Uterus (tissue), 3 donors: ENCODE measurements at regions not wholly inside any gene's neighbourhood (a gene's known extent, or its start where the extent isn't known, plus 50 kb on each side); places are given as distances from the start of the nearest gene placed in this dataset.

Experiments
- DNase-seq, 2 donors: peaks; one replicate each; pipeline ENCODE4 v3.0.0-alpha.2; 2019 to 2020
- H3K27ac ChIP-seq, 2 donors: fragments of 200-600 bp; sonication (generic); 1 replicate in 1 of 2; 2 replicates in 1 of 2; pipeline ENCODE4 v1.5.1; 2016 to 2018
- H3K27me3 ChIP-seq, 2 donors: fragments of 200-600 bp; sonication (generic); one replicate each; pipeline ENCODE4 v1.5.1; 2018 to 2019; ENCODE audit warnings: control low read depth in 1 of 2
- H3K36me3 ChIP-seq, 2 donors: fragments of 200-600 bp; sonication (generic); one replicate each; pipeline ENCODE4 v1.5.1; 2019; ENCODE audit warnings: control low read depth in 1 of 2
- H3K4me1 ChIP-seq, 2 donors: fragments of 200-600 bp; sonication (generic); one replicate each; pipeline ENCODE4 v1.5.1; 2018 to 2019; ENCODE audit warnings: control low read depth in 1 of 2
- H3K4me3 ChIP-seq, 2 donors: fragments of 200-600 bp; sonication (generic); 1 replicate in 1 of 2; 2 replicates in 1 of 2; pipeline ENCODE4 v1.5.1; 2018 to 2019; ENCODE audit warnings: mild to moderate bottlenecking in 1 of 2
- H3K9me3 ChIP-seq, 2 donors: fragments of 200-600 bp; sonication (generic); one replicate each; pipeline ENCODE4 v1.5.1; 2019; ENCODE audit warnings: control low read depth in 1 of 2
- CTCF ChIP-seq, 4 experiments: fragments of 200-600 bp in 2 of 4; fragments of 450-650 bp in 2 of 4; sonication (generic) in 2 of 4; IDR thresholded peaks; one replicate each; pipeline ENCODE4 v1.5.1; 2016 to 2019; ENCODE audit warnings: antibody characterized with exemption in 4 of 4, mild to moderate bottlenecking in 2 of 4, moderate library complexity in 1 of 4
- POLR2A ChIP-seq, 2 donors: fragments of 450-650 bp; IDR thresholded peaks; one replicate each; pipeline ENCODE4 v1.6.1; 2016; ENCODE audit warnings: antibody characterized with exemption in 2 of 2, mild to moderate bottlenecking in 1 of 2, moderate library complexity in 1 of 2
- intact Hi-C: fragments of 100-400 bp; cut with DNase I; formaldehyde crosslinking; loops from one replicate; pipeline ENCODE4 v1.15.1; 2023; ENCODE audit warnings: low total_unique reads
- donor health status: DM: yes; HTN: yes; CAD: no.

GRCh38 chr2:136479696-136480095 lies 285.6 kb upstream of the THSD7B start:
- Histone ChIP-seq H3K9me3 (no peaks in the 10 kb centered on the region), H3K4me3 (no peak overlapping the region), H3K27me3 (no peaks in the 10 kb centered on the region), H3K27ac (no peak overlapping the region), H3K4me1 (no peaks in the 10 kb centered on the region), H3K36me3 (no peaks in the 10 kb centered on the region)
- TF ChIP-seq CTCF (IDR thresholded peaks at IDR 0.05) (no peak), POLR2A (IDR thresholded peaks at IDR 0.05) (no peak)
- intact Hi-C loops: no loop called here
- DNase-seq: no peak

- intact Hi-C loops: no loop called here
- Histone ChIP-seq H3K27me3 (no peaks in the 10 kb centered on the region), H3K4me1 (no peaks in the 10 kb centered on the region), H3K36me3 (no peaks in the 10 kb centered on the region), H3K9me3 (no peaks in the 10 kb centered on the region), H3K27ac (no peak overlapping the region), H3K4me3 (no peak overlapping the region)
- TF ChIP-seq POLR2A (IDR thresholded peaks at IDR 0.05): no peak
- no peak for TF ChIP-seq CTCF (IDR thresholded peaks at IDR 0.05)
- DNase-seq: no peak
Measured at GRCh38 chr2:136468799-136469369, 296.5 kb upstream of the THSD7B start.

- TF ChIP-seq POLR2A (IDR thresholded peaks at IDR 0.05) (no peak), CTCF (IDR thresholded peaks at IDR 0.05) (no peak)
- H3K4me3 ChIP-seq: no peak overlapping the region
- no peaks in the 10 kb centered on the region for H3K27me3 ChIP-seq
- no peaks in the 10 kb centered on the region for H3K9me3 ChIP-seq
- H3K4me1 ChIP-seq: no peaks in the 10 kb centered on the region
- intact Hi-C loops: no loop called here
- no peak overlapping the region for H3K27ac ChIP-seq
- DNase-seq: no peak
- no peaks in the 10 kb centered on the region for H3K36me3 ChIP-seq
Measured at GRCh38 chr2:136452528-136452927, 312.8 kb upstream of the THSD7B start.

- intact Hi-C loops: no loop called here
- H3K27me3 ChIP-seq: no peaks in the 10 kb centered on the region
- no peak for TF ChIP-seq CTCF (IDR thresholded peaks at IDR 0.05)
- TF ChIP-seq POLR2A (IDR thresholded peaks at IDR 0.05): no peak
- H3K9me3 ChIP-seq: no peaks in the 10 kb centered on the region
- H3K27ac ChIP-seq: no peak overlapping the region
- H3K4me1 ChIP-seq: no peaks in the 10 kb centered on the region
- H3K4me3 ChIP-seq: no peak overlapping the region
- H3K36me3 ChIP-seq: no peaks in the 10 kb centered on the region
- no peak for DNase-seq
Measured at GRCh38 chr2:136448986-136449780, 316.2 kb upstream of the THSD7B start.

- Histone ChIP-seq H3K36me3 (no peaks in the 10 kb centered on the region), H3K4me1 (no peaks in the 10 kb centered on the region), H3K9me3 (no peaks in the 10 kb centered on the region), H3K27me3 (no peaks in the 10 kb centered on the region), H3K27ac (no peak overlapping the region), H3K4me3 (no peak overlapping the region)
- intact Hi-C loops: no loop called here
- DNase-seq: no peak
- TF ChIP-seq CTCF (IDR thresholded peaks at IDR 0.05) (no peak), POLR2A (IDR thresholded peaks at IDR 0.05) (no peak)
Measured at GRCh38 chr2:136448432-136448831, 316.9 kb upstream of the THSD7B start.
